Activated CD4-positive, alpha-beta T cell treated with anti-CD3 and anti-CD28 coated beads, Interleukin-2, amount 50 U/mL, for 48 hours (primary cell): ENCODE measurements at regions not wholly inside any gene's neighbourhood (a gene's known extent, or its start where the extent isn't known, plus 50 kb on each side); places are given as distances from the start of the nearest gene placed in this dataset.
"Not testable (repeated sequence)": the region's sequence is repeated elsewhere in the genome, so short reads cannot be mapped to it uniquely, and the experiment has no call there.

Experiments
- DNase-seq, 2 experiments: peaks; one replicate each; pipeline ENCODE4 v3.0.0-alpha.2; 2020

DNA sequence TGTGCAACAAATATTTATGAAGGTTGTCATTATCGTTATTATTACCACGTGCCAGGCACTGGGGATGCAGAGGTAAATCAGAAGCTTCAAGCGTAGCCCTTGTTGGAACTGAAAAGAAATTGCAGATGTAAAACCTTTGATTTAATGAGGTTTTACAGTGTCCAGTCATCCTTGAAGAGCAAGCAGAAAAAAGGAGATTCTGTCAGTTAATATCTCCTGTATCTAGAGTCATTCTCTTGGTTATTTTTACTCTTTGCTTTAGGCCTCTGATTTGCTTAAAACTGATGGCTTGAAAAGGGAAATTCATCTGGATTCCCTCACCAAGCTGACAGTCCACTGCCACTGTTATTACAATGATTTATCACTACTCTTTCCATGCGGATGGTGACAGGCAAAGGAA lies 179.3 kb downstream of the GALC start:
- DNase-seq: no peak

DNA sequence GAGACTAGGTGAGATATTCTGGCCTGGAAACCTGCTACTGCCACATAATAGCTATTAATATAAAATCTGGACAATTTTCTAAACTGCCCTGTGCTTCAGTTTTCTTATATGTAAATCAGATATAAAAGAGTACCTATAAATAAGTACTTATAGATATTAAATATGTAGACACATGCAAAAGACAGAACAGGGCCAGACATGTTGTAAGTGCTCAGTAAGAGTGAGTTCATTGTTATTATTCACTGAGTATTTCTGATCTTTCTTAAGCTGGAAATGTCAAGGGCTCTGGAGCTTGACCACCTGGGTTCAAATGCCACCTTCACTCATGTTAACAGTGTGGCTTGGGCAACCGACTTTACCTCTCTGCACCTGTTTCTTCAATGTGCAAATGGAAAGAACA lies 179.8 kb downstream of the GALC start:
- no peak for DNase-seq

GRCh38 chr14:87811246-87811645 lies 181.7 kb downstream of the GALC start:
- DNase-seq: no peak

DNA sequence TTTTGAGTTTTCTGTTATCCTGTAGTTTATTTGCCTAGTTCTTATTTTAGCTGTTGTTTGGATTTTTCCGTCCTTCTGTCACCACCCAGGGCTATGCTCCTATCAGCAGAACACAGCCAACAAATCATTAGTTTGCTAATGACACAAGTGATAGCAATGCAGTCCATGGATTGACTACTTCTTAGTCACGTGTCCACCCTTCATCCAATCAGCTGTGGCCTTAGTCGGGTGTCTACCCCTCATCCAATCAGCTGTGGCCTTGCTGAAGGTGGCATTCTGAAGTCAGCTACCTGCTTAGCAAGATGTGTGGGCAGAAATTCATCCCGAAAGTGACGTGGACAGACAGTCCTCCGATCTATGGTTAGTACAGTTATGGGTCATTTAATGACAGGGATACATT lies 182.3 kb downstream of the GALC start:
- DNase-seq: no peak

DNA sequence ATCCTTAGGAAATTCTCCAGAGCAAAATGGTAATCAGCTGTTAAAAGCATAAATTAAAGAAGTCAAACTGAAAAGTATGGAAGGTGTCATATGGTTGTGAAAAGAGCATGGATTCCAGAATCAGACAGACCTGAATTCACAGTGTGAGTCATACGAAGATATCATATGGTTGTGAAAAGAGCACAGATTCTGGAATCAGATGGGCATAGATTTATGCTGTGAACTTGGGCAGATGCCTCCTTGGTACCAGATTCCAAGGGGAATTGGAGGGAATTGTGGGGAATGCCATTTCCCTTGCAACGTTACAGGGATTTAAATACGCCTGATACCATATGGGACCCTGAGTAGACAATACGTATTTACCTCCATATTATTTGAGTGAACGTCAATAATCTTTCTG lies 183.7 kb downstream of the GALC start:
- no peak for DNase-seq

DNA sequence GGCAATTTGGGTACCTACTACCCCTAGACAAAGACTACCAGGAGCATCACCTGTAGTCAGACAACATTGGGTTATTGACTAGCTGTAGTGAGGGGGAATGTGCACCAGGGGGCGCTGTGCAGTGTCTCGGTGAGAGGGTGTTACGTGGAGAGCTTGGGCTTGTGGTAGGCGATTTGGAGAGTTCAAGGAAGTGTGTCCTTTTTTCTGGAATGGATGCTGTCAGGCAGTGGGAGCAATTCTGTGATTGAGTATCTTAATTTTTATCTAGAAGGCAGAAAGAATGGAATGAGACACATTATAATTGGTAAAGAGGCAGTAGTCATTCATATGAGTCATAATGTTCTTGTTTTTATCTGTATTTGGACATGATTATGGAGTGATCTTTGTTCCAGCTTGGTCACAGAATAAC lies 187.7 kb downstream of the GALC start:
- peak; percentile 60 to 63 for DNase-seq

DNA sequence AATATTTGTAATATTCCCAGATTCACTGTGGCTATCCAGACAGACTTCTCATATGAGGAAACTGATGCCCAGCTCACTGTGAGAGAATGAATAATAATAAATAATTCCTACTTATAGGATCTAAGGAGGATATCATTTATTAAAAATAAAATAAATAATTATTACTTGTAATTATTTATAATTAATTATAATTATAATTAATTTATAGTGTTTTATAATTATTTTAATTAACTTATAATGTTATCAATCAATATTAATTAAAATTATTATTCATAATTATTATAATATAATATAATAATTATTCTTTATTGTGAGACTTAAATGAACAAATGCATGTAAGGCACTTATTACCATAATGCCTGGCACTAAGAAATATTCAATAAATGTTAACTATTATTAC lies 192.8 kb downstream of the GALC start:
- DNase-seq: no peak

GRCh38 chr14:87799400-87799799 lies 193.6 kb downstream of the GALC start:
- DNase-seq: no peak

DNA sequence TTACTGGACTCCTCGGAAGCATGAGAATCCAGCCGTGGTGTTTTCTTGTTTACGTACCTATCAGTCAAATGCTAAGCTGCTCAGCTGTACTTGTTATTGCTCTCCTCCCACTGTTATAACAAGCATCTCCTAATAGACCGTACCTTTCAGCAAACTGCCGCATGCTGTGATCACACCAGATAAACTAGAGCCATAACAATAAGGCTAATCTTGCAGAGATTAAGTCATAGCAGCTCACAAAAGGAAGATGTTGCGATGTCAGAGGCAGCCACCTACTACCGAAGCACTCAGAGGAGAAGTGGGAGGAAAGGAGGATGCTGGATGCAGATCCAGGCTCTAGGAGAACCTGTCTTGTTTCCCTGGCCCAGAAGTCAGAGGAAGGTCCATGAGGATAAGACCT lies 196.0 kb downstream of the GALC start:
- DNase-seq: no peak

- no peak for DNase-seq
Measured at GRCh38 chr14:87794561-87794960, 198.4 kb downstream of the GALC start.

- DNase-seq: no peak
Measured at GRCh38 chr14:87785897-87786296, 207.1 kb downstream of the GALC start.

DNA sequence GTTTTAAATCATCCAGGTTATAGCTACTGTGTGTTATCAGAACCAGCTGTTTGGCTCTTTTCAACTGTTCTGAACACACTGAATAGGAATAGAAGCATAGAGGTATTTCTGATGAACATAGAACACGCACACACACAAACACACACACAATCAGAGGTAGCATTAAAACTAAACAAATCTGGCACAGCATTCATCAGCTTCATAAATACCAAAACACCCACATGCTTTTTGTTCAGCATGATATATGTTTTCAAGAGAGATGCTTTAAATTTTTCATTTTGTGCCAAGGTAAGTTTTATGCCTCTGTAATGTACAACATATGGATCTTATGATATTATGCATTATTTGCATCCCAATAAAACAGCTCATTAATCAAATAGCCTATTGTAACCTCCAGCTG lies 208.6 kb downstream of the GALC start:
- no peak for DNase-seq

- DNase-seq: no peak
Measured at GRCh38 chr14:87783071-87783470, 209.9 kb downstream of the GALC start.

DNA sequence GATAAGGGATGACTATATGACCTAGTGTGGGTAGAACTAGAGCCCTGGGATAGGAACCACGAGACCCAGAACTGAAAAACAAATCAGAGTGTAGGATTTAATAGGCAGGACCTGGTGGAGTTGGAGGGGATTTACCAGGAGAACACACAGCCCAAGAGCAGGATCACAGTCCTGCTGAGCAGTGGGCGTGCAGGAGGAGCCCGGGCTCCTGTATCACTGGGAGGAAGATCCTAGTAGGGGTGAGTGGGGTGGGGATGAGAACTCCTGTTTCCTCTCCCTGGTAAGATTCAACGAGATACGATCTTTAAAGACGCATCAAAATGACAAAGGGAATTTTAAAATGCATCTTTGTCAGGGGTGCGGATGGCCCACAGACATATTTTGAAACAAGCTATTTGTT lies 220.1 kb downstream of the GALC start:
- DNase-seq: no peak

DNA sequence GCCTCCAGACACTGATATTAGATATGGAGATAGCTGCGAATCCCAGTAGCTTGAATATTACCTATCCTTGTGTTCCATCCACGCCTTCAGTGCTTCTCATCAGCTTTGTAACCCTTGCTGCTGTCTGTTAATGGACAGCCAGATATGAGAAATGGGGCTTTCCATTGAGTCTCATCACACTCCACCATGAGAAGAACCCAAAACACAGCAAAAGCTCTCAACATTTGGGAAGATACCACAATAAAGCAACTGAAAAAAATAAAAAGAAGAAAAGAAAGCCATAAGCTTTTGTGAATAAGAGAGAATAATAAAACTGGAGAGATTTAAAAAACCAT lies 225.4 kb downstream of the GALC start:
- DNase-seq: no peak

GRCh38 chr14:87758876-87759275 lies 234.1 kb downstream of the GALC start:
- no peak for DNase-seq

GRCh38 chr14:87756661-87757060 lies 236.3 kb downstream of the GALC start:
- DNase-seq: no peak

- DNase-seq: no peak
Measured at GRCh38 chr14:87754520-87755223, 238.3 kb downstream of the GALC start.

DNA sequence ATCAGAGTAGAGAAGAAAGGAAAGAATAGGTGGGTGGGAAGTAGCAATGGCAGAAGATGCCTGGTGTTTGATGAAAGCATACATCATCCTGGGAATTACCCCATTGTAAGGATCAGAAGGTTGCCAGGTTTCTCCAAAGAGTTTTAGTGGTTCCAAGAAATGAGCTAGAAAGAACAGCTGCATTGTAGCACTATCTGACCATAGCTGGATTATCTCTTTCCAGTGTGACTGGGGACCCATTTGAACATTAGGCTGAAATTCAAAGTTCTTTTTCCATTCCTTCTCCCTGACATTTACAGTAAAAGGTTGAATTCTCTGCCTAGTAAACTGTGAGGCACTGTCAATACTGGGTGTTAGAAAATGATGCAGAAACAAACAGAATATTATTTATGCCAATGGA lies 244.4 kb downstream of the GALC start:
- no peak for DNase-seq

DNA sequence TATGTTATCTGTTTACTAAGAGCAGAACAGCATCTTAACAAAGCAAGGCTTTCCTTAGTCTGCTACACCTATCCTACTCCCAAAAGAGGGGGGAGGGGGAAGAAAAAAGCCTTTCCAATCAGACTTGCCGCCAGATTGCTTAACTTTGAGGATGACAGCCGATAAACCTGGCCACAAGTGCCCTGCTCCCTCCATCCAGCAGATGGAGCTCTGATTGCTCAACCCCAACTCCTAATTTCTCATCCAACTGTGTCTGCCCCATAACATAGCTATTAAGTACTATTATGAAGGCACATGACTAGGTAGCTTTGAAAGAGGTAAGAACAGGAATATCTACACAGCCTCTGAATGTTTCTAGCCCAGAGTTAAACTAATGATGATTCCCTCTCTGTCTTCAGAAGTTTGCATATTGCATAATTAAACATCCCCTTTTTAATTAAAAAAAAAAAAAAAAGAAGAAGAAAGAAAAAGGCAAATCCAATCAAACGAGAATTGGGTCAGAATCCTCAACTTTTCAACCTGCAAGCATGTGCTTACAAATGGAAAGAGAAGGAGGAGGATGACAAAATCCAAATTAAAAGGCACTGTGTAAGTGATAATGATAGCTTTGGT lies 247.4 kb downstream of the GALC start:
- DNase-seq: peak; percentile 2 to 21

DNA sequence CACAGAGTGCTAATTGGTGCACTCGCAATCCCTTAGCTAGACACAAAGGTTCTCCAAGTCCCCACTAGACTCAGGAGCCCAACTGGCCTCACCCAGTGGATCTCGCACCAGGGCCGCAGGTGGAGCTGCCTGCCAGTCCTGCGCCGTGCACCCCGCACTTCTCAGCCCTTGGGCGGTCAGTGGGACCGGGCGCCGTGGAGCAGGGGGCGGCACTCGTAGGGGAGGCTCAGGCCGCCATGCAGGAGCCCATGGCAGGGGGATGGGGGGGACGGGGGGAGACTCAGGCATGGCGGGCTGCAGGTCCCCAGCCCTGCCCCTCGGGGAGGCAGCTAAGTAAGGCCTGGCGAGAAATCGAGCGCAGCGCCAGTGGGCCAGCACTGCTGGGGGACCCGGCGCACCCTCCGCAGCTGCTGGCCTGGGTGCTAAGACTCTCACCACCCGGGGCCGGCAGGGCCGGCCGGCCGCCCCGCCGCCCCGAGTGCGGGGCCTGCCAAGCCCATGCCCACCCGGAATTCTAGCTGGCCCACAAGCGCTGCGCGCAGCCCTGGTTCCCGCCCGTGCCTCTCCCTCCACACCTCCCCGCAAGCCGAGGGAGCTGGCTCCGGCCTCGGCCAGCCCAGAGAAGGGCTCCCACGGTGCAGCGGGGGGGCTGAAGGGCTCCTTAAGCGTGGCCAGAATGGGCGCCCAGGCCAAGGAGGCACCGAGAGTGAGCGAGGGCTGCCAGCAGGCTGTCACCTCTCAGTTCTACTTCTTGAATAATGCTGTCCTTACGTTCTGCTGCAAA lies 258.2 kb downstream of the GALC start:
- not testable (repeated sequence) for DNase-seq

DNA sequence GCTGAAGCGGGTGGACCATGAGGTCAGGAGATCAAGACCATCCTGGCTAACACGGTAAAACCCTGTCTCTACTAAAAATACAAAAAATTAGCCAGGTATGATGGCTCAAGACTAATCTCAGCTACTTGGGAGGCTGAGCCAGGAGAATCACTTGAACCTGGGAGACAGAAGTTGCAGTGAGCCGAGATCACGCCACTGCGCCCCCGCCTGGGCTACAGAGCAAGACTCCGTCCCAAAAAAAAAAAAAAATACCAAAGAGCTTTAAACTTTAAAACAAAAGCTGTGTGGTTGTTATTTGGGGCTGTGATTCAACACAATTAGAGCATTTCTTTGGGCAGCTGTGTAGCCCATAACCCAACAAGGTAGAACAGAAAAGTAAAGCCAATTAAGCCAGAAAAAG lies 259.9 kb downstream of the GALC start:
- DNase-seq: not testable (repeated sequence)

GRCh38 chr14:87732562-87732961 lies 260.4 kb downstream of the GALC start:
- DNase-seq: no peak

GRCh38 chr14:87725318-87725717 lies 267.7 kb downstream of the GALC start:
- no peak for DNase-seq
